ENCODE measurements at regions not wholly inside any gene's neighbourhood (a gene's known extent, or its start where the extent isn't known, plus 50 kb on each side); places are given as distances from the start of the nearest gene placed in this dataset.
"Not testable (repeated sequence)": the region's sequence is repeated elsewhere in the genome, so short reads cannot be mapped to it uniquely, and the experiment has no call there.

- no peak for DNase-seq
Observed at GRCh38 chr3:177804646-177805045, 607.4 kb upstream of the TBL1XR1 start.

GRCh38 chr3:177807150-177807875, 610.0 kb upstream of the TBL1XR1 start:
- DNase-seq, result no peak

- DNase-seq, result not testable (repeated sequence)
Observed at GRCh38 chr3:177808928-177809478, 611.7 kb upstream of the TBL1XR1 start.

GRCh38 chr3:177810162-177810623, 612.9 kb upstream of the TBL1XR1 start:
- DNase-seq, result no peak

GRCh38 chr3:177811112-177811511, 613.8 kb upstream of the TBL1XR1 start:
- no peak for DNase-seq

GRCh38 chr3:177811835-177812234, 614.6 kb upstream of the TBL1XR1 start:
- no peak for DNase-seq

GRCh38 chr3:177812492-177812891, 615.2 kb upstream of the TBL1XR1 start:
- DNase-seq, result no peak

- DNase-seq, result no peak
Observed at GRCh38 chr3:177813322-177813721, 616.0 kb upstream of the TBL1XR1 start.

GRCh38 chr3:177816667-177817208, 619.5 kb upstream of the TBL1XR1 start:
- DNase-seq, result no peak

GRCh38 chr3:177817751-177818150, 620.5 kb upstream of the TBL1XR1 start:
- no peak for DNase-seq

GRCh38 chr3:177818712-177819240, 621.5 kb upstream of the TBL1XR1 start:
- DNase-seq, result no peak

- DNase-seq, result no peak
Observed at GRCh38 chr3:177820683-177821316, 623.5 kb upstream of the TBL1XR1 start.

GRCh38 chr3:177822681-177823096, 625.4 kb upstream of the TBL1XR1 start:
- DNase-seq, result no peak

GRCh38 chr3:177823701-177824189, 626.5 kb upstream of the TBL1XR1 start:
- no peak for DNase-seq

GRCh38 chr3:177824190-177824786, 627.0 kb upstream of the TBL1XR1 start:
- DNase-seq, result no peak

GRCh38 chr3:177824841-177825240, 627.6 kb upstream of the TBL1XR1 start:
- DNase-seq, result no peak

GRCh38 chr3:177826253-177826652, 629.0 kb upstream of the TBL1XR1 start:
- DNase-seq, result no peak

GRCh38 chr3:177827511-177828207, 630.4 kb upstream of the TBL1XR1 start:
- no peak for DNase-seq

GRCh38 chr3:177828208-177828565, 630.9 kb upstream of the TBL1XR1 start:
- no peak for DNase-seq

- no peak for DNase-seq
Observed at GRCh38 chr3:177830411-177830849, 633.1 kb upstream of the TBL1XR1 start.

- no peak for DNase-seq
Observed at GRCh38 chr3:177831361-177831760, 634.1 kb upstream of the TBL1XR1 start.

GRCh38 chr3:177832880-177833279, 635.6 kb upstream of the TBL1XR1 start:
- DNase-seq, result no peak
